PC-3 (cell line): ENCODE measurements at regions not wholly inside any gene's neighbourhood (a gene's known extent, or its start where the extent isn't known, plus 50 kb on each side); places are given as distances from the start of the nearest gene placed in this dataset.

Source experiments
- ATAC-seq: fragments of 200-7000 bp; cut with Tn5 transposase; 2 replicates; pipeline ENCODE4 v1.9.1; 2020; ENCODE audit warnings: mild to moderate bottlenecking, moderate library complexity
- BruUV-seq: library from RNA; stranded (reverse); fragments of 400-500 nt; replicated peaks from 2 replicates; lab custom pipeline; 2021; lab: Mats Ljungman, UMichigan
- CTCF ChIA-PET: fragments of 300-600 bp; sonication (Branson Sonifier 250); formaldehyde crosslinking; loops from one replicate; lab custom pipeline; 2022; ENCODE audit warnings: antibody characterized with exemption; lab: Charles Lee
- POLR2A ChIA-PET: fragments of 300-600 bp; sonication (Branson Sonifier 250); formaldehyde crosslinking; loops from one replicate; lab custom pipeline; 2022; ENCODE audit warnings: antibody characterized with exemption; ENCODE audit not compliant: unreplicated experiment; lab: Charles Lee
- DNase-seq: peaks from one replicate; pipeline ENCODE4 v3.0.0-alpha.2; 2015
- H2AFZ ChIP-seq: fragments of 300-600 bp; sonication (generic); 2 replicates; pipeline ENCODE4 v1.6.0; 2016; ENCODE audit warnings: antibody characterized with exemption, low read length
- H3F3A ChIP-seq: fragments of 300-600 bp; sonication (generic); one replicate; pipeline ENCODE4 v1.6.0; 2017; ENCODE audit warnings: antibody characterized with exemption, low read length, control low read depth, mild to moderate bottlenecking; ENCODE audit not compliant: unreplicated experiment
- H3K27ac ChIP-seq: fragments of 300-600 bp; sonication (generic); 2 replicates; pipeline ENCODE4 v1.5.1; 2016; ENCODE audit warnings: mild to moderate bottlenecking, low read length
- H3K27me3 ChIP-seq: fragments of 300-600 bp; sonication (generic); 2 replicates; pipeline ENCODE4 v1.6.1; 2016; ENCODE audit warnings: low read length, mixed read lengths
- H3K36me3 ChIP-seq: fragments of 300-600 bp; sonication (generic); 2 replicates; pipeline ENCODE4 v1.6.1; 2016; ENCODE audit warnings: low read depth, mixed run types, low read length, mixed read lengths
- H3K4me1 ChIP-seq: fragments of 300-600 bp; sonication (generic); 2 replicates; pipeline ENCODE4 v1.5.1; 2016; ENCODE audit warnings: low read length; ENCODE audit not compliant: insufficient read depth
- H3K4me2 ChIP-seq: fragments of 300-600 bp; sonication (generic); 2 replicates; pipeline ENCODE4 v1.6.0; 2016; ENCODE audit warnings: low read length
- H3K4me3 ChIP-seq: fragments of 300-600 bp; sonication (generic); 2 replicates; pipeline ENCODE4 v1.5.1; 2016; ENCODE audit warnings: mild to moderate bottlenecking, low read length, mixed read lengths
- H3K79me2 ChIP-seq: fragments of 300-600 bp; sonication (generic); 2 replicates; pipeline ENCODE4 v1.6.1; 2017; ENCODE audit warnings: low read length, mixed read lengths
- H3K9ac ChIP-seq: fragments of 300-600 bp; sonication (generic); 2 replicates; pipeline ENCODE4 v1.6.0; 2016; ENCODE audit warnings: mild to moderate bottlenecking, low read length
- H3K9me2 ChIP-seq: fragments of 300-600 bp; sonication (generic); replicated peaks from 2 replicates; pipeline ENCODE4 v1.6.1; 2016; ENCODE audit warnings: mixed run types, low read length, mixed read lengths
- H3K9me3 ChIP-seq: fragments of 300-600 bp; sonication (generic); 2 replicates; pipeline ENCODE4 v1.6.1; 2016; ENCODE audit warnings: low read length, mixed read lengths
- H4K20me1 ChIP-seq: fragments of 300-600 bp; sonication (generic); 2 replicates; pipeline ENCODE4 v1.6.1; 2016; ENCODE audit warnings: low read length, mixed read lengths
- CTCF ChIP-seq: fragments of 300-600 bp; sonication (generic); conservative IDR thresholded peaks from 2 replicates; pipeline ENCODE4 v1.5.1; 2017; ENCODE audit warnings: antibody characterized with exemption, low read depth, mild to moderate bottlenecking, low read length
- EZH2 ChIP-seq: fragments of 300-600 bp; sonication (generic); IDR thresholded peaks from one replicate; pipeline ENCODE4 v1.6.1; 2017; ENCODE audit warnings: antibody characterized with exemption, mild to moderate bottlenecking, low read length; ENCODE audit not compliant: unreplicated experiment
- EZH2phosphoT487 ChIP-seq: fragments of 300-600 bp; sonication (generic); IDR thresholded peaks from 2 replicates; pipeline ENCODE4 v1.6.1; 2018; ENCODE audit warnings: mild to moderate bottlenecking, antibody characterized with exemption, low read length, borderline replicate concordance
- intact Hi-C: fragments of 100-400 bp; cut with micrococcal nuclease; formaldehyde crosslinking; loops from 2 replicates; pipeline ENCODE4 v1.9.0; 2023

- no peak overlapping the region for H3K4me2 ChIP-seq
- no peaks in the 10 kb centered on the region for H4K20me1 ChIP-seq
- H3K27ac ChIP-seq, result no peak overlapping the region
- no peak overlapping the region for H3K4me3 ChIP-seq
- H3F3A ChIP-seq, result no peaks in the 10 kb centered on the region
- CTCF ChIA-PET, result no interaction called here
- no peaks in the 10 kb centered on the region for H3K36me3 ChIP-seq
- H3K4me1 ChIP-seq, result no peaks in the 10 kb centered on the region
- H2AFZ ChIP-seq, result no peak overlapping the region
- POLR2A ChIA-PET, result no interaction called here
- H3K9me2 ChIP-seq, result no peaks in the 10 kb centered on the region
- no peaks in the 10 kb centered on the region for H3K79me2 ChIP-seq
- H3K27me3 ChIP-seq, result peaks cover 29% of the 10 kb centered on the region
- intact Hi-C loops, result no loop called here
- H3K9ac ChIP-seq, result no peak overlapping the region
- no TSS peak for BruUV-seq
- TF ChIP-seq EZH2 (no peak), EZH2phosphoT487 (no peak), CTCF (no peak)
- ATAC-seq, result no peak
- no peak for DNase-seq
- 0 out of 2 replicates have a peak, but pooled peaks cover 2% of the 10 kb centered on the region for H3K9me3 ChIP-seq
Observed at GRCh38 chr18:11259469-11260150, 110.2 kb upstream of the PIEZO2 start.

- Histone ChIP-seq H4K20me1 (no peaks in the 10 kb centered on the region), H3K36me3 (no peaks in the 10 kb centered on the region), H3K27ac (no peak overlapping the region), H2AFZ (no peak overlapping the region), H3K79me2 (no peaks in the 10 kb centered on the region), H3K9ac (no peak overlapping the region), H3K9me2 (no peaks in the 10 kb centered on the region), H3K4me1 (no peaks in the 10 kb centered on the region), H3K4me3 (no peak overlapping the region), H3K27me3 (peaks cover 29% of the 10 kb centered on the region), H3K9me3 (no peaks in the 10 kb centered on the region), H3K4me2 (no peak overlapping the region), H3F3A (no peaks in the 10 kb centered on the region)
- POLR2A ChIA-PET, result no interaction called here
- CTCF ChIA-PET, result no interaction called here
- ATAC-seq (no peak), DNase-seq (no peak)
- intact Hi-C loops, result no loop called here
- BruUV-seq, result no TSS peak
- TF ChIP-seq EZH2phosphoT487, result no peak
- TF ChIP-seq CTCF, result no peak
- TF ChIP-seq EZH2, result no peak
Observed at GRCh38 chr18:11258039-11258610, 108.8 kb upstream of the PIEZO2 start.

- Histone ChIP-seq H3K4me2 (no peak overlapping the region), H2AFZ (no peak overlapping the region), H3K9ac (no peak overlapping the region), H3K79me2 (no peaks in the 10 kb centered on the region), H3K27ac (no peak overlapping the region), H3K27me3 (peaks cover 20% of the 10 kb centered on the region), H3K4me3 (no peak overlapping the region), H3K4me1 (no peaks in the 10 kb centered on the region), H4K20me1 (no peaks in the 10 kb centered on the region), H3K9me2 (no peaks in the 10 kb centered on the region), H3K9me3 (no peaks in the 10 kb centered on the region), H3F3A (no peaks in the 10 kb centered on the region), H3K36me3 (no peaks in the 10 kb centered on the region)
- ChIA-PET CTCF (no interaction called here), POLR2A (no interaction called here)
- ATAC-seq (no peak), DNase-seq (no peak)
- no TSS peak for BruUV-seq
- intact Hi-C loops, result no loop called here
- TF ChIP-seq EZH2 (no peak), CTCF (no peak), EZH2phosphoT487 (no peak)
Observed at GRCh38 chr18:11256251-11256650, 106.9 kb upstream of the PIEZO2 start.
